H1 (cell line): ENCODE measurements at regions not wholly inside any gene's neighbourhood (a gene's known extent, or its start where the extent isn't known, plus 50 kb on each side); places are given as distances from the start of the nearest gene placed in this dataset.

Experiments
- CTCF ChIA-PET: fragments of 300-600 bp; sonication (Branson Sonifier 250); formaldehyde crosslinking; loops from one replicate; lab custom pipeline; 2021; ENCODE audit not compliant: partially characterized antibody; lab: Charles Lee
- POLR2A ChIA-PET: fragments of 300-600 bp; sonication (Branson Sonifier 250); formaldehyde crosslinking; loops from one replicate; lab custom pipeline; 2021; ENCODE audit warnings: inconsistent platforms; ENCODE audit not compliant: partially characterized antibody; lab: Charles Lee
- DNase-seq, 2 experiments: peaks; one replicate each; pipeline versions ENCODE4 v3.0.0 to v3.0.0-alpha.2; 2010 to 2022; ENCODE audit warnings: low spot score in 2 of 2, low read depth in 1 of 2, mixed read lengths in 1 of 2
- FAIRE-seq: peaks from 2 replicates; lab custom pipeline; 2011; peaks lifted over from hg19 to GRCh38; lab: Jason Lieb, UNC
- H2AFZ ChIP-seq: 2 replicates; pipeline ENCODE4 v1.8.1; 2012; ENCODE audit warnings: low read length, inconsistent platforms
- H2AK5ac ChIP-seq: 2 replicates; pipeline ENCODE4 v1.6.1; 2013; ENCODE audit warnings: low read depth, low read length
- H2BK120ac ChIP-seq: replicated peaks from 2 replicates; pipeline ENCODE3; 2013; ENCODE audit warnings: low read depth, low read length, inconsistent platforms
- H2BK12ac ChIP-seq: 2 replicates; pipeline ENCODE4 v1.6.1; 2013; ENCODE audit warnings: low read depth, low read length
- H2BK15ac ChIP-seq: 2 replicates; pipeline ENCODE4 v1.6.1; 2013; ENCODE audit warnings: low read length
- H2BK20ac ChIP-seq: 2 replicates; pipeline ENCODE4 v1.6.1; 2013; ENCODE audit warnings: low read length
- H2BK5ac ChIP-seq: 2 replicates; pipeline ENCODE4 v1.6.1; 2013; ENCODE audit warnings: low read depth, low read length
- H3K14ac ChIP-seq: 2 replicates; pipeline ENCODE4 v1.6.1; 2013; ENCODE audit warnings: inconsistent platforms; ENCODE audit not compliant: insufficient read length
- H3K18ac ChIP-seq: 2 replicates; pipeline ENCODE4 v1.6.1; 2013; ENCODE audit warnings: low read length; ENCODE audit errors: extremely low read depth
- H3K23ac ChIP-seq: 2 replicates; pipeline ENCODE4 v1.6.1; 2013; ENCODE audit warnings: inconsistent platforms; ENCODE audit not compliant: insufficient read length
- H3K23me2 ChIP-seq: 2 replicates; pipeline ENCODE4 v1.6.1; 2013; ENCODE audit warnings: low read depth, low read length
- H3K27ac ChIP-seq: 2 replicates; pipeline ENCODE4 v1.6.1; 2011; ENCODE audit warnings: low read depth, low read length, inconsistent platforms
- H3K27me3 ChIP-seq, 4 experiments: replicated peaks in 1 of 4; 1 replicate in 1 of 4; 2 replicates in 3 of 4; pipeline versions ENCODE4 v1.6.1 to v1.8.1; 2011 to 2013; ENCODE audit warnings: low read length in 3 of 4, mild to moderate bottlenecking in 3 of 4, inconsistent platforms in 2 of 4, mixed read lengths in 2 of 4, moderate library complexity in 1 of 4; ENCODE audit not compliant: control insufficient read depth in 3 of 4, insufficient read depth in 3 of 4; ENCODE audit errors: extremely low read depth in 1 of 4
- H3K36me3 ChIP-seq, 4 experiments: 2 replicates each; pipeline versions ENCODE4 v1.6.1 to v1.8.1; 2011 to 2013; ENCODE audit warnings: mild to moderate bottlenecking in 4 of 4, low read length in 3 of 4, moderate library complexity in 2 of 4, control low read depth in 1 of 4, inconsistent platforms in 1 of 4; ENCODE audit not compliant: insufficient read depth in 4 of 4, control insufficient read depth in 2 of 4
- H3K4ac ChIP-seq: replicated peaks from 2 replicates; pipeline ENCODE3; 2013; ENCODE audit warnings: low read length, low read depth, mixed read lengths, inconsistent platforms; ENCODE audit not compliant: insufficient read length
- H3K4me1 ChIP-seq, 4 experiments: replicated peaks in 1 of 4; 1 replicate in 1 of 4; 2 replicates in 3 of 4; pipeline versions ENCODE4 v1.6.1 to v1.8.1; 2011 to 2013; ENCODE audit warnings: low read length in 3 of 4, inconsistent platforms in 2 of 4, mixed read lengths in 1 of 4; ENCODE audit not compliant: insufficient read depth in 4 of 4, control insufficient read depth in 3 of 4
- H3K4me2 ChIP-seq, 2 experiments: 2 replicates each; pipeline versions ENCODE4 v1.6.1 to v1.8.1; 2011 to 2013; ENCODE audit warnings: low read depth in 2 of 2, low read length in 2 of 2, control low read depth in 1 of 2, inconsistent platforms in 1 of 2, mild to moderate bottlenecking in 1 of 2; ENCODE audit not compliant: insufficient read depth in 1 of 2
- H3K4me3 ChIP-seq, 4 experiments: fragments of 200-600, 300-600 bp in 1 of 4; sonication (generic), shearing (Covaris generic), sonication (Bioruptor Twin) in 1 of 4; 2 replicates each; pipeline versions ENCODE4 v1.5.1 to v1.8.1; 2011 to 2016; ENCODE audit warnings: low read length in 4 of 4, low read depth in 3 of 4, control low read depth in 2 of 4, inconsistent platforms in 2 of 4, mild to moderate bottlenecking in 2 of 4, mixed read lengths in 1 of 4, moderate library complexity in 1 of 4; ENCODE audit not compliant: insufficient read depth in 2 of 4; ENCODE audit errors: extremely low read depth in 1 of 4
- H3K56ac ChIP-seq: replicated peaks from 2 replicates; pipeline ENCODE3; 2013; ENCODE audit warnings: low read depth, mild to moderate bottlenecking, mixed read lengths, low read length, inconsistent platforms; ENCODE audit not compliant: insufficient read length
- H3K79me1 ChIP-seq: 2 replicates; pipeline ENCODE4 v1.6.1; 2013; ENCODE audit warnings: low read depth, low read length, control low read depth
- H3K79me2 ChIP-seq, 2 experiments: 2 replicates each; pipeline versions ENCODE4 v1.6.1 to v1.8.1; 2012 to 2013; ENCODE audit warnings: low read length in 2 of 2, mild to moderate bottlenecking in 2 of 2, inconsistent platforms in 1 of 2; ENCODE audit not compliant: insufficient read depth in 2 of 2, control insufficient read depth in 1 of 2
- H3K9ac ChIP-seq, 4 experiments: replicated peaks in 1 of 4; 1 replicate in 1 of 4; 2 replicates in 3 of 4; pipeline versions ENCODE4 v1.6.1 to v1.8.1; 2011 to 2013; ENCODE audit warnings: low read depth in 3 of 4, low read length in 3 of 4, control low read depth in 2 of 4, mild to moderate bottlenecking in 2 of 4, moderate library complexity in 2 of 4, inconsistent platforms in 1 of 4; ENCODE audit errors: extremely low read depth in 1 of 4
- H3K9me3 ChIP-seq, 2 experiments: 2 replicates each; pipeline versions ENCODE4 v1.6.1 to v1.8.1; 2012 to 2013; ENCODE audit warnings: mild to moderate bottlenecking in 2 of 2, moderate library complexity in 2 of 2, control low read depth in 1 of 2, inconsistent platforms in 1 of 2, low read depth in 1 of 2, low read length in 1 of 2, mixed read lengths in 1 of 2; ENCODE audit not compliant: insufficient read depth in 2 of 2
- H4K20me1 ChIP-seq, 2 experiments: replicated peaks in 1 of 2; 2 replicates each; pipeline versions ENCODE3 to v1.8.1; 2011 to 2013; ENCODE audit warnings: inconsistent platforms in 2 of 2, low read length in 2 of 2, mild to moderate bottlenecking in 1 of 2; ENCODE audit not compliant: insufficient read depth in 2 of 2, control insufficient read depth in 1 of 2
- H4K5ac ChIP-seq: 2 replicates; pipeline ENCODE4 v1.6.1; 2013; ENCODE audit warnings: low read length, low read depth, mixed read lengths, inconsistent platforms; ENCODE audit not compliant: insufficient read length
- H4K8ac ChIP-seq: 2 replicates; pipeline ENCODE4 v1.8.0; 2013; ENCODE audit warnings: mild to moderate bottlenecking, moderate library complexity, low read length, inconsistent platforms; ENCODE audit not compliant: insufficient read depth; ENCODE audit errors: extremely low read depth
- H4K91ac ChIP-seq: replicated peaks from 2 replicates; pipeline ENCODE3; 2013; ENCODE audit warnings: low read length, mixed read lengths, inconsistent platforms; ENCODE audit not compliant: insufficient read length
- ATF2 ChIP-seq: IDR thresholded peaks from 2 replicates; pipeline ENCODE4 v1.6.1; 2012; ENCODE audit warnings: low read length, inconsistent platforms
- CTCF ChIP-seq, 3 experiments: IDR thresholded peaks; 1 replicate in 2 of 3; 2 replicates in 1 of 3; pipeline versions ENCODE4 v1.5.1 to v1.6.1; 2011; ENCODE audit warnings: low read length in 3 of 3, mild to moderate bottlenecking in 3 of 3, inconsistent platforms in 2 of 3, low read depth in 1 of 3, moderate library complexity in 1 of 3; ENCODE audit not compliant: insufficient read depth in 1 of 3; ENCODE audit errors: control extremely low read depth in 1 of 3
- HDAC2 ChIP-seq, 2 experiments: fragments of 300-600 bp in 1 of 2; sonication (generic) in 1 of 2; IDR thresholded peaks; 2 replicates each; pipeline ENCODE4 v1.6.1; 2011 to 2012; ENCODE audit warnings: low read depth in 2 of 2, low read length in 2 of 2, mild to moderate bottlenecking in 2 of 2, moderate library complexity in 2 of 2, borderline replicate concordance in 1 of 2, inconsistent platforms in 1 of 2
- KDM4A ChIP-seq: IDR thresholded peaks from one replicate; pipeline ENCODE4 v1.7.1; 2012; ENCODE audit warnings: low read depth, mild to moderate bottlenecking, moderate library complexity, low read length, inconsistent platforms; ENCODE audit not compliant: severe bottlenecking
- KDM5A ChIP-seq: fragments of 200-600 bp; IDR thresholded peaks from 2 replicates; pipeline ENCODE4 v1.7.1; 2012; ENCODE audit warnings: mild to moderate bottlenecking, low read length, inconsistent platforms, mixed read lengths
- RFX5 ChIP-seq: IDR thresholded peaks from 2 replicates; pipeline ENCODE4 v1.6.1; 2011; ENCODE audit warnings: low read depth, low read length, improper control_type of control experiment, borderline replicate concordance
- SAP30 ChIP-seq: fragments of 300-600 bp; sonication (generic); IDR thresholded peaks from 2 replicates; pipeline ENCODE4 v1.7.1; 2012; ENCODE audit warnings: low read length, moderate library complexity, mild to moderate bottlenecking, inconsistent platforms; ENCODE audit not compliant: insufficient read depth, insufficient replicate concordance
- SP4 ChIP-seq: IDR thresholded peaks from 2 replicates; pipeline ENCODE4 v1.6.1; 2012; ENCODE audit warnings: low read length, inconsistent platforms
- TAF7 ChIP-seq: optimal IDR thresholded peaks from 2 replicates; pipeline ENCODE3; 2011; ENCODE audit warnings: low read depth, mild to moderate bottlenecking, inconsistent platforms, low read length, moderate library complexity, borderline replicate concordance
- YY1 ChIP-seq: IDR thresholded peaks from 2 replicates; pipeline ENCODE4 v1.6.1; 2011; ENCODE audit warnings: low read depth, mild to moderate bottlenecking, low read length
- ZNF274 ChIP-seq: IDR thresholded peaks from 2 replicates; pipeline ENCODE4 v1.7.0; 2012; ENCODE audit warnings: low read length, borderline replicate concordance; ENCODE audit errors: extremely low read depth

- Histone ChIP-seq H2AK5ac (no peak overlapping the region), H3K23me2 (no peaks in the 10 kb centered on the region), H3K56ac (no peak overlapping the region), H3K4ac (no peak overlapping the region), H2BK12ac (no peak overlapping the region), H4K20me1 (no peaks in the 10 kb centered on the region), H2BK15ac (no peak overlapping the region), H3K14ac (no peak overlapping the region), H3K79me1 (no peaks in the 10 kb centered on the region), H3K79me2 (no peaks in the 10 kb centered on the region), H3K23ac (no peak overlapping the region), H3K9me3 (peaks cover 2 to 3% of the 10 kb centered on the region in 2 experiments; a peak in 1 of 4 replicates), H3K9ac (no peak overlapping the region), H3K27ac (no peak overlapping the region), H2BK5ac (no peak overlapping the region), H4K5ac (no peak overlapping the region), H3K4me1 (no peaks in the 10 kb centered on the region), H3K4me3 (no peak overlapping the region), H2AFZ (no peak overlapping the region), H2BK120ac (no peak overlapping the region), H4K91ac (no peak overlapping the region), H3K18ac (no peak overlapping the region), H2BK20ac (no peak overlapping the region), H3K4me2 (no peak overlapping the region), H4K8ac (no peak overlapping the region), H3K27me3 (no peaks in the 10 kb centered on the region), H3K36me3 (no peaks in the 10 kb centered on the region)
- DNase-seq (no peak), FAIRE-seq (no peak)
- ChIA-PET POLR2A (no interaction called here), CTCF (no interaction called here)
- no peak for TF ChIP-seq CTCF (IDR thresholded peaks at IDR 0.05; ENCODE audit: control extremely low read depth in 1 of 3, insufficient read depth in 1 of 3, low read depth in 1 of 3, low read length in 3 of 3)
- TF ChIP-seq HDAC2 (IDR thresholded peaks at IDR 0.05; ENCODE audit: borderline replicate concordance in 1 of 2, low read depth in 2 of 2, low read length in 2 of 2), result no peak
- no peak for TF ChIP-seq RFX5
- no peak for TF ChIP-seq KDM4A
- no peak for TF ChIP-seq TAF7
- no peak for TF ChIP-seq KDM5A
- TF ChIP-seq YY1, result no peak
- no peak for TF ChIP-seq SP4
- TF ChIP-seq ATF2, result no peak
- no peak for TF ChIP-seq SAP30
- TF ChIP-seq ZNF274, result no peak
These were observed 1030.8 kb downstream of the SH3BGRL start for GRCh38 chrX:82232679-82233078.
